NB4 (cell line): ENCODE measurements at regions not wholly inside any gene's neighbourhood (a gene's known extent, or its start where the extent isn't known, plus 50 kb on each side); places are given as distances from the start of the nearest gene placed in this dataset.

ENCODE experiments used
- DNase-seq: peaks from one replicate; pipeline ENCODE4 v3.0.0; 2010; ENCODE audit warnings: low read depth
- H3K4me3 ChIP-seq: one replicate; pipeline ENCODE4 v1.5.1; 2011; ENCODE audit warnings: mild to moderate bottlenecking, low read depth, low read length, moderate library complexity
- CTCF ChIP-seq: IDR thresholded peaks from one replicate; pipeline ENCODE4 v1.5.1; 2012; ENCODE audit warnings: low read depth, low read length
- MAX ChIP-seq: IDR thresholded peaks from 2 replicates; pipeline ENCODE4 v1.6.1; 2011; ENCODE audit warnings: low read depth, low read length
- MYC ChIP-seq: IDR thresholded peaks from 2 replicates; pipeline ENCODE4 v1.6.1; 2011; ENCODE audit warnings: low read depth, low read length
- POLR2A ChIP-seq: IDR thresholded peaks from 2 replicates; pipeline ENCODE4 v1.6.1; 2011; ENCODE audit warnings: mild to moderate bottlenecking; ENCODE audit not compliant: insufficient read length; ENCODE audit errors: extremely low read depth

- no peak for TF ChIP-seq MYC
- no peak for TF ChIP-seq POLR2A
- no peak overlapping the region for H3K4me3 ChIP-seq
- no peak for DNase-seq
Measured at GRCh38 chr6:165990216-165990615, 177.4 kb downstream of the TBXT start.

GRCh38 chr6:165988757-165989456 lies 178.7 kb downstream of the TBXT start:
- TF ChIP-seq POLR2A = no peak
- no peak for TF ChIP-seq MAX
- TF ChIP-seq CTCF = no peak
- no peak for TF ChIP-seq MYC
- no peak overlapping the region for H3K4me3 ChIP-seq
- DNase-seq = no peak

- no peak for TF ChIP-seq MAX
- DNase-seq = no peak
- H3K4me3 ChIP-seq = no peak overlapping the region
Measured at GRCh38 chr6:165988302-165988756, 179.3 kb downstream of the TBXT start.

GRCh38 chr6:165987483-165988301 lies 180.0 kb downstream of the TBXT start:
- TF ChIP-seq MYC (no peak), CTCF (no peak), POLR2A (no peak), MAX (no peak)
- H3K4me3 ChIP-seq = no peak overlapping the region
- DNase-seq = peak; percentile 30

- DNase-seq = peak; percentile 29
- H3K4me3 ChIP-seq = no peak overlapping the region
- TF ChIP-seq MYC = no peak
- TF ChIP-seq POLR2A = no peak
- TF ChIP-seq CTCF = no peak
- TF ChIP-seq MAX = no peak
Measured at GRCh38 chr6:165986914-165987482, 180.7 kb downstream of the TBXT start.

GRCh38 chr6:165986311-165986913 lies 181.2 kb downstream of the TBXT start:
- TF ChIP-seq MYC = no peak
- no peak for TF ChIP-seq MAX
- TF ChIP-seq POLR2A = no peak
- no peak for TF ChIP-seq CTCF
- DNase-seq = no peak
- no peak overlapping the region for H3K4me3 ChIP-seq
